H1 (cell line): ENCODE measurements at regions not wholly inside any gene's neighbourhood (a gene's known extent, or its start where the extent isn't known, plus 50 kb on each side); places are given as distances from the start of the nearest gene placed in this dataset.

Source experiments
- CTCF ChIA-PET: fragments of 300-600 bp; sonication (Branson Sonifier 250); formaldehyde crosslinking; loops from one replicate; lab custom pipeline; 2021; ENCODE audit not compliant: partially characterized antibody; lab: Charles Lee
- POLR2A ChIA-PET: fragments of 300-600 bp; sonication (Branson Sonifier 250); formaldehyde crosslinking; loops from one replicate; lab custom pipeline; 2021; ENCODE audit warnings: inconsistent platforms; ENCODE audit not compliant: partially characterized antibody; lab: Charles Lee
- DNase-seq, 2 experiments: peaks; one replicate each; pipeline versions ENCODE4 v3.0.0 to v3.0.0-alpha.2; 2010 to 2022; ENCODE audit warnings: low spot score in 2 of 2, low read depth in 1 of 2, mixed read lengths in 1 of 2
- FAIRE-seq: peaks from 2 replicates; lab custom pipeline; 2011; peaks lifted over from hg19 to GRCh38; lab: Jason Lieb, UNC
- H2AFZ ChIP-seq: 2 replicates; pipeline ENCODE4 v1.8.1; 2012; ENCODE audit warnings: low read length, inconsistent platforms
- H2AK5ac ChIP-seq: 2 replicates; pipeline ENCODE4 v1.6.1; 2013; ENCODE audit warnings: low read depth, low read length
- H2BK120ac ChIP-seq: replicated peaks from 2 replicates; pipeline ENCODE3; 2013; ENCODE audit warnings: low read depth, low read length, inconsistent platforms
- H2BK12ac ChIP-seq: 2 replicates; pipeline ENCODE4 v1.6.1; 2013; ENCODE audit warnings: low read depth, low read length
- H2BK15ac ChIP-seq: 2 replicates; pipeline ENCODE4 v1.6.1; 2013; ENCODE audit warnings: low read length
- H2BK20ac ChIP-seq: 2 replicates; pipeline ENCODE4 v1.6.1; 2013; ENCODE audit warnings: low read length
- H2BK5ac ChIP-seq: 2 replicates; pipeline ENCODE4 v1.6.1; 2013; ENCODE audit warnings: low read depth, low read length
- H3K14ac ChIP-seq: 2 replicates; pipeline ENCODE4 v1.6.1; 2013; ENCODE audit warnings: inconsistent platforms; ENCODE audit not compliant: insufficient read length
- H3K18ac ChIP-seq: 2 replicates; pipeline ENCODE4 v1.6.1; 2013; ENCODE audit warnings: low read length; ENCODE audit errors: extremely low read depth
- H3K23ac ChIP-seq: 2 replicates; pipeline ENCODE4 v1.6.1; 2013; ENCODE audit warnings: inconsistent platforms; ENCODE audit not compliant: insufficient read length
- H3K23me2 ChIP-seq: 2 replicates; pipeline ENCODE4 v1.6.1; 2013; ENCODE audit warnings: low read depth, low read length
- H3K27ac ChIP-seq: 2 replicates; pipeline ENCODE4 v1.6.1; 2011; ENCODE audit warnings: low read depth, low read length, inconsistent platforms
- H3K27me3 ChIP-seq, 4 experiments: replicated peaks in 1 of 4; 1 replicate in 1 of 4; 2 replicates in 3 of 4; pipeline versions ENCODE4 v1.6.1 to v1.8.1; 2011 to 2013; ENCODE audit warnings: low read length in 3 of 4, mild to moderate bottlenecking in 3 of 4, inconsistent platforms in 2 of 4, mixed read lengths in 2 of 4, moderate library complexity in 1 of 4; ENCODE audit not compliant: control insufficient read depth in 3 of 4, insufficient read depth in 3 of 4; ENCODE audit errors: extremely low read depth in 1 of 4
- H3K36me3 ChIP-seq, 4 experiments: 2 replicates each; pipeline versions ENCODE4 v1.6.1 to v1.8.1; 2011 to 2013; ENCODE audit warnings: mild to moderate bottlenecking in 4 of 4, low read length in 3 of 4, moderate library complexity in 2 of 4, control low read depth in 1 of 4, inconsistent platforms in 1 of 4; ENCODE audit not compliant: insufficient read depth in 4 of 4, control insufficient read depth in 2 of 4
- H3K4ac ChIP-seq: replicated peaks from 2 replicates; pipeline ENCODE3; 2013; ENCODE audit warnings: low read length, low read depth, mixed read lengths, inconsistent platforms; ENCODE audit not compliant: insufficient read length
- H3K4me1 ChIP-seq, 4 experiments: replicated peaks in 1 of 4; 1 replicate in 1 of 4; 2 replicates in 3 of 4; pipeline versions ENCODE4 v1.6.1 to v1.8.1; 2011 to 2013; ENCODE audit warnings: low read length in 3 of 4, inconsistent platforms in 2 of 4, mixed read lengths in 1 of 4; ENCODE audit not compliant: insufficient read depth in 4 of 4, control insufficient read depth in 3 of 4
- H3K4me2 ChIP-seq, 2 experiments: 2 replicates each; pipeline versions ENCODE4 v1.6.1 to v1.8.1; 2011 to 2013; ENCODE audit warnings: low read depth in 2 of 2, low read length in 2 of 2, control low read depth in 1 of 2, inconsistent platforms in 1 of 2, mild to moderate bottlenecking in 1 of 2; ENCODE audit not compliant: insufficient read depth in 1 of 2
- H3K4me3 ChIP-seq, 4 experiments: fragments of 200-600, 300-600 bp in 1 of 4; sonication (generic), shearing (Covaris generic), sonication (Bioruptor Twin) in 1 of 4; 2 replicates each; pipeline versions ENCODE4 v1.5.1 to v1.8.1; 2011 to 2016; ENCODE audit warnings: low read length in 4 of 4, low read depth in 3 of 4, control low read depth in 2 of 4, inconsistent platforms in 2 of 4, mild to moderate bottlenecking in 2 of 4, mixed read lengths in 1 of 4, moderate library complexity in 1 of 4; ENCODE audit not compliant: insufficient read depth in 2 of 4; ENCODE audit errors: extremely low read depth in 1 of 4
- H3K56ac ChIP-seq: replicated peaks from 2 replicates; pipeline ENCODE3; 2013; ENCODE audit warnings: low read depth, mild to moderate bottlenecking, mixed read lengths, low read length, inconsistent platforms; ENCODE audit not compliant: insufficient read length
- H3K79me1 ChIP-seq: 2 replicates; pipeline ENCODE4 v1.6.1; 2013; ENCODE audit warnings: low read depth, low read length, control low read depth
- H3K79me2 ChIP-seq, 2 experiments: 2 replicates each; pipeline versions ENCODE4 v1.6.1 to v1.8.1; 2012 to 2013; ENCODE audit warnings: low read length in 2 of 2, mild to moderate bottlenecking in 2 of 2, inconsistent platforms in 1 of 2; ENCODE audit not compliant: insufficient read depth in 2 of 2, control insufficient read depth in 1 of 2
- H3K9ac ChIP-seq, 4 experiments: replicated peaks in 1 of 4; 1 replicate in 1 of 4; 2 replicates in 3 of 4; pipeline versions ENCODE4 v1.6.1 to v1.8.1; 2011 to 2013; ENCODE audit warnings: low read depth in 3 of 4, low read length in 3 of 4, control low read depth in 2 of 4, mild to moderate bottlenecking in 2 of 4, moderate library complexity in 2 of 4, inconsistent platforms in 1 of 4; ENCODE audit errors: extremely low read depth in 1 of 4
- H3K9me3 ChIP-seq, 2 experiments: 2 replicates each; pipeline versions ENCODE4 v1.6.1 to v1.8.1; 2012 to 2013; ENCODE audit warnings: mild to moderate bottlenecking in 2 of 2, moderate library complexity in 2 of 2, control low read depth in 1 of 2, inconsistent platforms in 1 of 2, low read depth in 1 of 2, low read length in 1 of 2, mixed read lengths in 1 of 2; ENCODE audit not compliant: insufficient read depth in 2 of 2
- H4K20me1 ChIP-seq, 2 experiments: replicated peaks in 1 of 2; 2 replicates each; pipeline versions ENCODE3 to v1.8.1; 2011 to 2013; ENCODE audit warnings: inconsistent platforms in 2 of 2, low read length in 2 of 2, mild to moderate bottlenecking in 1 of 2; ENCODE audit not compliant: insufficient read depth in 2 of 2, control insufficient read depth in 1 of 2
- H4K5ac ChIP-seq: 2 replicates; pipeline ENCODE4 v1.6.1; 2013; ENCODE audit warnings: low read length, low read depth, mixed read lengths, inconsistent platforms; ENCODE audit not compliant: insufficient read length
- H4K8ac ChIP-seq: 2 replicates; pipeline ENCODE4 v1.8.0; 2013; ENCODE audit warnings: mild to moderate bottlenecking, moderate library complexity, low read length, inconsistent platforms; ENCODE audit not compliant: insufficient read depth; ENCODE audit errors: extremely low read depth
- H4K91ac ChIP-seq: replicated peaks from 2 replicates; pipeline ENCODE3; 2013; ENCODE audit warnings: low read length, mixed read lengths, inconsistent platforms; ENCODE audit not compliant: insufficient read length
- WGBS, 2 experiments: shearing (Covaris generic) in 1 of 2; methylation state at CpG; one replicate each; pipeline versions ENCODE4 v1.1.6 to v1.1.7; 2013 to 2015; ENCODE audit warnings: low lambda C conversion rate in 2 of 2, mixed read lengths in 2 of 2, inconsistent platforms in 1 of 2, low coverage in 1 of 2, missing lambda C conversion rate in 1 of 2; ENCODE audit not compliant: insufficient replicate concordance in 2 of 2, insufficient coverage in 1 of 2, insufficient read length in 1 of 2; ENCODE audit errors: extremely low coverage in 1 of 2, missing lambda C conversion rate in 1 of 2; 5-methylcytosine and 5-hydroxymethylcytosine counted together

GRCh38 chr4:74608151-74608949 lies 163.4 kb downstream of the AREG start:
- no peak for FAIRE-seq

More at GRCh38 chr4:74608151-74608949, 163.4 kb downstream of the AREG start:
- ChIA-PET POLR2A (no interaction called here), CTCF (interaction anchor here (0.9 to 1.6 kb wide), 2 partner anchors 63 to 238 kb away, joined by 3 read pairs; no protein-coding TSS in a partner anchor)
- no peak for DNase-seq
- Histone ChIP-seq H3K18ac (no peak overlapping the region), H3K9ac (no peak overlapping the region), H3K36me3 (no peaks in the 10 kb centered on the region), H2BK15ac (no peak overlapping the region), H4K91ac (no peak overlapping the region), H2BK20ac (no peak overlapping the region), H4K20me1 (no peaks in the 10 kb centered on the region), H3K27ac (no peak overlapping the region), H2BK120ac (no peak overlapping the region), H3K9me3 (no peaks in the 10 kb centered on the region), H4K8ac (no peak overlapping the region), H4K5ac (no peak overlapping the region), H3K23ac (no peak overlapping the region), H3K56ac (no peak overlapping the region), H3K23me2 (no peaks in the 10 kb centered on the region), H2BK5ac (no peak overlapping the region), H3K4me1 (no peaks in the 10 kb centered on the region), H2BK12ac (no peak overlapping the region), H3K4me2 (no peak overlapping the region), H2AK5ac (no peak overlapping the region), H3K79me2 (no peaks in the 10 kb centered on the region), H3K14ac (no peak overlapping the region), H3K79me1 (no peaks in the 10 kb centered on the region), H2AFZ (no peak overlapping the region), H3K4me3 (no peak overlapping the region), H3K27me3 (no peaks in the 10 kb centered on the region), H3K4ac (no peak overlapping the region)
- WGBS, 2 experiments, result 95% methylated on average over 2 of the region's 2 CpGs; no CpG with 5 or more reads in 1 of the 2 experiments
